ENCODE measurements at regions not wholly inside any gene's neighbourhood (a gene's known extent, or its start where the extent isn't known, plus 50 kb on each side); places are given as distances from the start of the nearest gene placed in this dataset.

GRCh38 chr9:120286530-120286929 is 293.4 kb downstream of the CDK5RAP2 start:
- TF ChIP-seq POLR2A (IDR thresholded peaks at IDR 0.05) = no peak
- TF ChIP-seq, protein P1, sequence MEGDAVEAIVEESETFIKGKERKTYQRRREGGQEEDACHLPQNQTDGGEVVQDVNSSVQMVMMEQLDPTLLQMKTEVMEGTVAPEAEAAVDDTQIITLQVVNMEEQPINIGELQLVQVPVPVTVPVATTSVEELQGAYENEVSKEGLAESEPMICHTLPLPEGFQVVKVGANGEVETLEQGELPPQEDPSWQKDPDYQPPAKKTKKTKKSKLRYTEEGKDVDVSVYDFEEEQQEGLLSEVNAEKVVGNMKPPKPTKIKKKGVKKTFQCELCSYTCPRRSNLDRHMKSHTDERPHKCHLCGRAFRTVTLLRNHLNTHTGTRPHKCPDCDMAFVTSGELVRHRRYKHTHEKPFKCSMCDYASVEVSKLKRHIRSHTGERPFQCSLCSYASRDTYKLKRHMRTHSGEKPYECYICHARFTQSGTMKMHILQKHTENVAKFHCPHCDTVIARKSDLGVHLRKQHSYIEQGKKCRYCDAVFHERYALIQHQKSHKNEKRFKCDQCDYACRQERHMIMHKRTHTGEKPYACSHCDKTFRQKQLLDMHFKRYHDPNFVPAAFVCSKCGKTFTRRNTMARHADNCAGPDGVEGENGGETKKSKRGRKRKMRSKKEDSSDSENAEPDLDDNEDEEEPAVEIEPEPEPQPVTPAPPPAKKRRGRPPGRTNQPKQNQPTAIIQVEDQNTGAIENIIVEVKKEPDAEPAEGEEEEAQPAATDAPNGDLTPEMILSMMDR (IDR thresholded peaks at IDR 0.05) = no peak

Measured in lower leg skin (tissue), 3 donors.